HG03342 (cell line): ENCODE measurements at regions not wholly inside any gene's neighbourhood (a gene's known extent, or its start where the extent isn't known, plus 50 kb on each side); places are given as distances from the start of the nearest gene placed in this dataset.
"Not testable (repeated sequence)": the region's sequence is repeated elsewhere in the genome, so short reads cannot be mapped to it uniquely, and the experiment has no call there.

Experiments used
- ATAC-seq: cut with Tn5 transposase; IDR thresholded peaks from one replicate; pipeline ENCODE4 v1.9.1; 2021; ENCODE audit warnings: mild to moderate bottlenecking, moderate library complexity; ENCODE audit not compliant: unreplicated experiment

- no peak for ATAC-seq
Observed at GRCh38 chr16:73966851-73967250, 329.8 kb upstream of the PSMD7 start.

- no peak for ATAC-seq
Observed at GRCh38 chr16:73965591-73965990, 331.0 kb upstream of the PSMD7 start.

DNA sequence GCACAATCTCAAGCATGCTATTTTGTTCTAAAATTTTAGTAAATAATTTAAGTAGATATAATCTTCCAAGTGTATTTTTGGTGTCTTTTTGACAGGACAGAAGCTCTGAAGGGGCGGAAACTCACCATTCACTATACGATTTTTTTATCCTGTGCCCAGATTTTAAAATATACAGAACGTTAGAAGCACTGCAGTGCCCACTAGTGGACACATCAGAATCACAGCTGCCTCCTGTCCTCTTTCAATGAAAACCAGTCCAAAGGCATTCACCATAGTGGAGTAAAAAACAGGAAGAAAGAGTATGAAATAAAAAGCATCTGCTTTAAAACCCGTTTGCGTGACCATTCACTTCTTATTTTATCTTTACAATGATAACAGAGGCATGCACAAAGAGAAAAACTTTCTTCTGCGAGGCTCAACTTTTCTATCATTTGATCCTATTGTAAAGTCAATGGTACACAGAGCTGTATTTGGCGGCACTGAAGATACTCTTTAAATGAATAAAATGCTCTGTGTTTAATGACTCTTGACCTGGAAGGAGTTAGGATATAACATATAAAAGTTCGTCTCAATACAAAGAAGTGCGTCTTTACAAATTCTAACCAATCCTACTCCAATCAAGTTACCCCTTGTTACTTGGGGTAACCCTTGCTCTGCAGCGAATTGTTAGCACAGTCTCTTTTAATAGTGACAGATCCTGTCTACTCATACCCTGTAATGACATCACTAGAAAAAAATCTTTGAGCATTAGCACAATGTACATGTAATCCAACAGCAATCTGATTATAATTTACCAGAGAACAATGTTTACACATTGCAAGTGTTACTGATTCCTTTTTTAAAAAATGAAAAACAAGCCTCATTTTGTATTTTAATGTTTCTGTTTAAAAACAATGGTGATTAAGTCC lies 339.8 kb upstream of the PSMD7 start:
- no peak for ATAC-seq

DNA sequence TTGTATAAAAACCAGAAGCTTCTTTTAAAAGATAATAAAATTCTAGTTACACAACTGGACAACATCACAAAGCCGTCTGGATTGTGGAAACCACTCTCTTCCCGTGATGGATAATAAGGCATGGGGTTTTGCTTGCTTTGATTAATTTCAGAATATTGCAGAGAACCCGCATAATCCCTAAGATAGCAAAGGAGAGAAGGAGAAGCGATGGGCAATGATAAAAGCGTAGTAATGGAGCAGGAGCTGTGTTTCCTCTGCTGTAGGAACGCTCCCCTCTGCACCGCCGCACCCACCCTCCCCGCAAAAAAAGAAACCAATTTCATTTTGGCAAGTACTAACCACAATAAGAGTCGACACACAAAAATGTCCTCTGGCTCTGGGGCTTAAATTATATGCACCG lies 340.9 kb upstream of the PSMD7 start:
- ATAC-seq, result no peak

DNA sequence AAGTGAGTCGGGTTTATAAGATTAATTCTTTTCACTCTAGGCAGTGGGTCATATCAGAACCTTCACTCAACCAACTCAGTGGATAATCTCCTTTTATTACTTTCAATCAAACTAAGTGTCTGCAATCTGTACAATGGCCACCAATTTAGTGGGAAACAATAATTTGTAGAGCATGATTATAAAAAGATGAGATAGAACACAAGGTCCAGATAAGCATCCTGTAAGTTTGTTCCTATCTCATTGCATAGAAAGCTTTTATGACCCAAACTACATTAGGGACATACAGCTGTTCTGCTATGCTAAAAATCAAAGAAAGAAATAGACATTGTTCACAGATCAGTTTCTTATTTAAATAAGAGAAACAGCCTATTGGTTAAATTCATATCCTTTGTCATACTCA lies 341.4 kb upstream of the PSMD7 start:
- no peak for ATAC-seq

GRCh38 chr16:73951481-73951880 lies 345.1 kb upstream of the PSMD7 start:
- ATAC-seq, result no peak

DNA sequence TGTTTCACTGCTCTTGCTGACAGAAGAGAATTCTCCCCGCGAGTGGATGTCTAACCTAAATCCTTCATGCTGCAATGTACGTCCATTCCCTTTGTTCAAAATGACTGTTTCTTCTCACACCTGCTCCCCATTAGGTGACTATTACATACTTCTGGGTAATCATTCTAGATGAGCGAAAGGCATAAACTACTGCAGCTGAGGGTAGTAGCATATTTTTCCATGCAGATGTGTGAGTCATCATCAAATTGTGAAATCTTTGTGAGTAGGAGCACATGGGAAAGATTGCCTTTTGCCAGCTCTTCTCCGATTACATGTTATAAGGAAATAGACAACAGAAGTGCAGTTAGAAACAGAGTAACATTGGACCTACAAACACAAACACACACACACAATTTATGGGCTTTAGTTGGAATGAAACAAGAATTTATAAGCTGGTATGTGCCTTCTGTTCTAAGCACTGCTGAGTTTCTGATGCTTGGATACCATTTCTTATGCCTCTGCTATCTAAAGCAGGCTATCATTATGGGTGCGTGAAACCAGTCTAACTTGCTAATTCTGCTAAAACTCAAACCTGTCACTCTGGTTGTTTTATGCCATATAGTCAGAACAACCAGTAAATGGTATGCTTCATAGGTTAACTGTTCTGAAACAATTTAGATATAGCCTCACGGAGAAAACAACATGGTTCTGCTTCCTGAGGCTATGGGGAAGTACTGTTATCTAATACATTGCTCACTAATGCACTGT lies 346.9 kb upstream of the PSMD7 start:
- ATAC-seq, result no peak

GRCh38 chr16:73945631-73946030 lies 351.0 kb upstream of the PSMD7 start:
- ATAC-seq, result no peak

DNA sequence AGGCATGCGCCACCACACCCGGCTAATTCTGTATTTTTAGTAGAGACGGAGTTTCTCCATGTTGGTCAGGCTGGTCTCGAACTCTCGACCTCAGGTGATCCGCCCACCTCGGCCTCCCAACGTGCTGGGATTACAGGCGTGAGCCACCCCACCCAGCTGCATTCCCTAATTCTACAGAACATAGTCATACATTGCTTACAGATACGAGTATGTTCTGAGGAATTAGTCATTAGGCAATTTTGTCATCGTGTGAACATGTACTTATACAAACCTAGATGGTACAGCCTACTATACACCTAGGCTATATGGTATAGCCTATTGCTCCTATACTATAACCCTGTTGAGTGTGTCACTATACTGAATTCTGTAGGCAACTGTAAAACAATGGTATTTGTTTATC lies 353.4 kb upstream of the PSMD7 start:
- not testable (repeated sequence) for ATAC-seq

DNA sequence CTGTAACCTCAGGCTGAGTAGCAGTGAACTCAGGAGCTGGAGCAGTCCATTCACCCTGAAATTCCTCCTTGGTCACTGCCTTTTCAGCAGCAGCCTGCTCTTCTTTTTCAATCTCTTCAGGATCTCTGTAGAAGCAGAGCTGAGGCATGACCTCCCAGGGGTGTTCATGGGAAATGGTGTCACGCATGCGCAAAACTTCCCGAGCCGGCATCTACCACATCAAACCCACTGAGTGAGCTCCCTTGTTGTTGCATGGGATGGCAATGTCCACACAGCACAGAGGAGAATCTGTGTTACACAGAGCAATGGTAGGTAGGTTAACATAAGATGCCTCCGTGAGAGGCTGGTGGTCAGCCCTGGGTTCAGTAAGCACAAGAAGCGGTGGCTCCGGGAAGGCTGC lies 355.8 kb upstream of the PSMD7 start:
- not testable (repeated sequence) for ATAC-seq

- ATAC-seq, result no peak
Observed at GRCh38 chr16:73923951-73924350, 372.7 kb upstream of the PSMD7 start.

GRCh38 chr16:73921295-73921694 lies 375.3 kb upstream of the PSMD7 start:
- no peak for ATAC-seq

DNA sequence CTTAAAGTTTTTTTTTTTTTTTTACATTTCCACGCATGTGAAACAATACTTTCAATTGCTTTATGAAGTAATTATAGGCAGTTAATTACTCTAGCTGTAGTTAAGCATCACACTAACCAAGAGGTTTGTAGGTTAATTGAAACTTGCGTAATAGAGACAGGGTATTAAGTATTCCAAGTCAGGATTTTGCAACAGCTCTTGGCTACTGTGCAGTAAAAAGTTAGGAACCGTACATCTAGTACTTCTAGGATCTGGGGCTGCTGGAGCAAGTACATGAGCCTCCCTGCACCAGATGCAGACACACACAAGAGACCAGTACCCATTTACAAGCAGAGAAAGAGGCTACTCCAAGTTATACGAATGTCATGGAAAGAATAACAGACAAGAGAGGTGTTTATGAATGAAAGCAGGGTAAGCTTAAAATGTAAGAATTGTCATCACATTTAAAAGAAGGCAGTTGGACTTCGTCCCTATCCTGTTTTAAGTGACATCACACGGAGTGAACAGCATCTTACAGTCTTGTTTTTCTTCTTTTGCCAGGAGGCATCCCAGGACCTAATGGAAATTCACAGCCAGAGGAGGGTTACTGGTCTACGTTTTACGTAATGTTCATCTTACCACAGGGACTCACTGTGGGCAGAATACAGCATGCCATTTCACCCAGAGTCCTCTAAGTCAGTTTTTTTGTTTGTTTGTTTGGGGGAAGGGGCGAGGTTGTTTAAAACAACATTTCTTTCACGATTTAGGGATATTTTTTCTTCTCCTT lies 379.6 kb upstream of the PSMD7 start:
- no peak for ATAC-seq

DNA sequence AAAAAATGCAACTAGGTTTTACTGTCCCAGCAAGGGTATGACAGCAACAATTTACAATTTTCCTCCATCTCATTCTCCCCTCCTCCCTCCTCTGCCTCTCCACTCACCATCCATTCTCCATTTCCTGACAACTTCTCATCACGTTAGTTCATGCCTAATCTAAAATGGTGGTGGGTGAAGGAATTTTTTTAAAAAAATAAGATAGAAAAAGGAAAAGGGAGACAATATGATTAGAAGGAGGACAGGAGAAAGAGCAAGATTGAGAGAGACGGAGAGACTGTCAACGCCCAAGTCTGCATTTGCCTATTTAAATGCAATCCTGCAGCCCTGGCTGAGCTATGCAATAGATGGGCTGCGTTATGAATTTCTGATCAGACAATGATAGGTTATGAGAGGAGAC lies 380.7 kb upstream of the PSMD7 start:
- ATAC-seq, result no peak

- no peak for ATAC-seq
Observed at GRCh38 chr16:73915140-73915539, 381.5 kb upstream of the PSMD7 start.

DNA sequence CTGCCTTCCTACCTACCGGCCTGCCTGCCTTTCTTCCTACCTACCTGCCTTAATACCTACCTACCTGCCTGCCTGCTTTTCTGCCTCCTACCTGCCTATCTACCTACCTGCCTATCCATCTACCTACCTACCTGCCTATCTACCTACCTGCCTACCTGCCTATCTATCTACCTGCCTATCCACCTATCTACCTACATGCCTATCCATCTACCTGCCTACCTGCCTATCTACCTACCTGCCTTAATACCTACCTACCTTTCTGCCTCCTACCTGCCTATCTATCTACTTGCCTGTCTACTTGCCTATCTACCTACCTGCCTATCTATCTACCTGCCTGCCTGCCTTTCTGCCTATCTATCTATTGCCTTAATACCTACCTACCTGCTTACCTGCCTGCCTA lies 383.8 kb upstream of the PSMD7 start:
- no peak for ATAC-seq

DNA sequence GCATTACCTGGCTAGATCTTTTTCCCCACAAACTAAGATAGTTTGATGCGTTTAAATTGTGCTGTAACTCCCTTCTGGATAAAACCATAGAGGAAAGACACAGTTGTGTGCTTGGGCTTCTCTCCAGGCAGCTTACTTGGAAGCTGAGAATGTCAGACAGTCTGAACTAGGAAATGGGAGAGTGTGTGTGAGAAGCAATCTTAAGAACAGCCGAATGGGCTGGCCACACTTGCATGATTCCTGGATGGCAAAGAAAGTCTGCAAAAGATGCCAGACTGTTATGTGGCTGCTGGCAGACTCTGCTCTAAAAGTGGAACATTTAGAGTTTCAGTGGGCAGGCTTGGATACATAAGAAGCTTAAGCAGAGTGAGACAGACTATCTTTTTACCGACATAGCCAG lies 384.3 kb upstream of the PSMD7 start:
- no peak for ATAC-seq

GRCh38 chr16:73909529-73910035 lies 387.0 kb upstream of the PSMD7 start:
- ATAC-seq, result no peak

- ATAC-seq, result no peak
Observed at GRCh38 chr16:73891129-73891542, 405.5 kb upstream of the PSMD7 start.

GRCh38 chr16:73890186-73891128 lies 406.2 kb upstream of the PSMD7 start:
- no peak for ATAC-seq
